Duodenal mucosa (tissue), 2 donors: ENCODE measurements at regions not wholly inside any gene's neighbourhood (a gene's known extent, or its start where the extent isn't known, plus 50 kb on each side); places are given as distances from the start of the nearest gene placed in this dataset.

Experiments used
- H3K27ac ChIP-seq: one replicate; pipeline ENCODE4 v1.7.0; 2013; ENCODE audit warnings: low read depth, low read length
- H3K27me3 ChIP-seq, 2 donors: one replicate each; pipeline ENCODE4 v1.7.0; 2013; ENCODE audit warnings: low read length in 2 of 2, control low read depth in 1 of 2; ENCODE audit not compliant: insufficient read depth in 2 of 2, control insufficient read depth in 1 of 2
- H3K36me3 ChIP-seq, 2 donors: one replicate each; pipeline ENCODE4 v1.7.0; 2013; ENCODE audit warnings: low read length in 2 of 2, control low read depth in 1 of 2; ENCODE audit not compliant: insufficient read depth in 2 of 2, control insufficient read depth in 1 of 2
- H3K4me1 ChIP-seq, 2 donors: one replicate each; pipeline ENCODE4 v1.7.0; 2013; ENCODE audit warnings: low read length in 2 of 2, control low read depth in 1 of 2; ENCODE audit not compliant: insufficient read depth in 2 of 2, control insufficient read depth in 1 of 2
- H3K4me3 ChIP-seq, 2 donors: one replicate each; pipeline ENCODE4 v1.7.0; 2013; ENCODE audit warnings: low read length in 2 of 2, low read depth in 1 of 2
- H3K9ac ChIP-seq, 2 donors: one replicate each; pipeline ENCODE4 v1.7.0; 2013; ENCODE audit warnings: low read length in 2 of 2, low read depth in 1 of 2
- H3K9me3 ChIP-seq, 2 donors: one replicate each; pipeline ENCODE4 v1.7.0; 2013; ENCODE audit warnings: low read length in 2 of 2, control low read depth in 1 of 2; ENCODE audit not compliant: control insufficient read depth in 1 of 2

DNA sequence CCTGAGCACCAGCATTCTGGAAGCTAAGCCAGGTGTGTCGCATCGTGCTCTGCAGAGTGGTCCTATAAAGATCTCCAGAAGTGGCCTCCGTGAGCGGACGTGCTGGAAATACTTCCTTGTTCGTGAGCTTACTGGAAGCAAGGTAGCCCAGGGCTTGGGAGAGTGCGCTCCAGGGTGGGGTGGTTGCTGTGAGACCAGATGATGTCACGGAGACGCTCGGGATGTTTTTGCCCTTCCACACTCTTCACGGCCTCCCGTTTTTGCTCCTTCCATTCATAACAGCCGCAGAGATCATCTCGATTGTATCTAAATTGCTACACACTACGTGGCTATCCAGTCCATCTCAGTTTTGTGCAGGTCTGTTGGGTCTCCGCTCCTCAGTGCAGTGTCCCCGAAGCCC, 373.4 kb downstream of the THBS2 start:
- Histone ChIP-seq H3K4me1 (peaks cover 5 to 6% of the 10 kb centered on the region in 2 donors), H3K9me3 (no peaks in the 10 kb centered on the region), H3K36me3 (no peaks in the 10 kb centered on the region), H3K27ac (no peak overlapping the region), H3K4me3 (no peak overlapping the region), H3K27me3 (peaks cover 0 to 3% of the 10 kb centered on the region in 2 donors), H3K9ac (no peak overlapping the region)

DNA sequence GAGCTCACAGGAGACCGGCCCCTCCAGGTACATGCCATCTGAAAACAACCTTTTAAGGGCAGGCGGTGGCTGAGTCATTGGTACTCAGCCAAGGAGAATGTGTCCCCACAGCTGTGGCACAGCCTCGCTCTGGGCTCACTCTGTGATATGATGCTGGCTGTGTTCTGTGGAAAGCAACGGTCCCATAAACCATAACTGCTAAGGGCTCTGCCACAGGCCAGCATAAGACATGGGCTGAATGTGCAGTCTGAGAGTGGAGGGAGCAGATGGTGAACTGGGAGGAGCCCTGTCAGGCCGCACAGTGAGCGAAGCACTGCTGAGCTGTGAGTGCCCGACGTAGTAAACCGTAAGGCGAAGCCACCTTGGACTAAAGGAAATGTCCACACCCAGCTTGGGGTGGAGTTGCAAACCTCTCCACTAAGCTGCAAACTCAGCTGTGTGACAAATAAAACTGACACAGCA, 375.8 kb downstream of the THBS2 start:
- Histone ChIP-seq H3K9me3 (no peaks in the 10 kb centered on the region), H3K36me3 (no peaks in the 10 kb centered on the region), H3K27ac (no peak overlapping the region), H3K9ac (no peak overlapping the region), H3K27me3 (peaks cover 0 to 3% of the 10 kb centered on the region in 2 donors), H3K4me3 (peak overlapping the region in 1 of 2 donors; percentile 32), H3K4me1 (peaks cover 5 to 6% of the 10 kb centered on the region in 2 donors)

DNA sequence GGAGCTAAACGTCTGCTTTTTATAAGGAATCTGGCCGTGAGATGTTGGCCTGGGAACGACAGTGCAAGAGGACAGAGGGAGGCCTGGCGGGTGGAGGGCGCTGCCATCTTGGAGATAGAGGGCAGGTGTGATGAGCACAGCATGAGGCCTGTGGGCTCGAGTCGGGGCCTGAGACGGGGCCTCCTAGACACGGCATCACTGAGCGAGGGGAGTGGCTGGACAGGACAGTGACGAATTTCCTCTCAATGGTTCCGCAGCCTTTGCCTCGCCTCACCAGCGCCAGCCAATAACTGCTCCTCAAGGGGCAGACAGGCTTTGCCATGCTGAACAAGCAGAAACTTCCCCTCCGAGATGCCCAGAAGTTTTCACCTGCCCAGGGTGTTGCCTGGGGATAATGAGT, 376.7 kb downstream of the THBS2 start:
- no peak overlapping the region for H3K27ac ChIP-seq
- H3K9me3 ChIP-seq: no peaks in the 10 kb centered on the region
- no peak overlapping the region for H3K4me3 ChIP-seq
- peaks cover 0 to 3% of the 10 kb centered on the region in 2 donors for H3K27me3 ChIP-seq
- no peak overlapping the region for H3K9ac ChIP-seq
- no peaks in the 10 kb centered on the region for H3K36me3 ChIP-seq
- peaks cover 5 to 6% of the 10 kb centered on the region in 2 donors for H3K4me1 ChIP-seq

DNA sequence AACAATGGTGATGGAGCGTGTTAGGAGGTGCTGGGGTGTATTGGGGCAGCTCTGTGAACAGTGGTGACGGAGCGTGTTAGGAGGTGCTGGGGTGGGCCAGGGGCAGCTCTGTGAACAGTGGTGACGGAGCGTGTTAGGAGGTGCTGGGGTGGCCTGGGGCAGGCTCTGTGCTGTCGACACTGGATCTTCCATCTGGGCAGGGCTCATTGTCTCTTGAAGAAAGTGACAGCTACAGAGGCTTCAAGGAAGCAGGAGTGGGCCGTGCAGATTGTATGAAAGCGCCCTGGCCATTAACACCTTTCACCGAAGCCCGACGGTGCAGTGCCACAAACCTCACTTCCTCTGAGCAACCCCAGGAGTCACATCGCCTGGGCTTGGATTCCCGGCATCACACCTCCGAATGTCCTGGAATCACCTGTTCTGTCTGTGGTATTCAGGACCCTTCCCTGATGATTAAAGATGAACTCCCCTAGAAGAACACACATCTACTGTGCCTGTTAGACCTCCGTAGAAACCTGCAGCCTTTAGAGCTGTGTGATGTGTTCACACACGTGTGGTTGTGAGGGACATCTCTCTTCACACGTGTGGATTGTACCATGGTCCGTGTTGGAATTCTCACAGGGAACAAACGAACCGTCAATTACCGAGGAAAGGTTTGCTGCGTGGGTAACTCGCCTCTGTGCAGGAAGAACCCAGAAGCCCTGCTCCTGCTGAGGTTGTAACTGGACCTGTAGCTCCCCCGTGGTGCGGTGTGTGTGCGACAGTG, 377.7 kb downstream of the THBS2 start:
- Histone ChIP-seq H3K9ac (no peak overlapping the region), H3K9me3 (no peaks in the 10 kb centered on the region), H3K27me3 (peaks cover 0 to 10% of the 10 kb centered on the region in 2 donors), H3K36me3 (no peaks in the 10 kb centered on the region), H3K27ac (no peak overlapping the region), H3K4me1 (peaks cover 6 to 10% of the 10 kb centered on the region in 2 donors), H3K4me3 (no peak overlapping the region)

DNA sequence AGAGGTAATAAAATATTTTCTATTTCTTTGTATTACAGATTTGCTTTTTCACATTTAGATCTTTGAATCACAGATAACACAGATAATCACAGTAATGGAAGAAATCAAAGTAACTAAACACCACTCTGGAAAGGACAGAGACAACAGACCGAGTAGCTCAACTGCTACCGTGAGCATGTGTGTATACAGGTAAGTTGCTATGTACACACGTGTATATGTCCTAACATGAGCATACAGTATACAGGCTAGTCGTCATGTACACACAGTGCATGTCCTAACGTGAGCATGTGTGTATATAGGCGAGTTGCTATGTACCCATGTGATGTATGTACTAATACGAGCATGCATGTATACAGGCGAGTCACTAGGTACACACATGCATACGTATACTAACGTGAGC, 379.0 kb downstream of the THBS2 start:
- Histone ChIP-seq H3K9ac (no peak overlapping the region), H3K27me3 (peaks cover 0 to 10% of the 10 kb centered on the region in 2 donors), H3K36me3 (no peaks in the 10 kb centered on the region), H3K9me3 (no peaks in the 10 kb centered on the region), H3K4me1 (peaks cover 6 to 10% of the 10 kb centered on the region in 2 donors), H3K4me3 (no peak overlapping the region), H3K27ac (no peak overlapping the region)

DNA sequence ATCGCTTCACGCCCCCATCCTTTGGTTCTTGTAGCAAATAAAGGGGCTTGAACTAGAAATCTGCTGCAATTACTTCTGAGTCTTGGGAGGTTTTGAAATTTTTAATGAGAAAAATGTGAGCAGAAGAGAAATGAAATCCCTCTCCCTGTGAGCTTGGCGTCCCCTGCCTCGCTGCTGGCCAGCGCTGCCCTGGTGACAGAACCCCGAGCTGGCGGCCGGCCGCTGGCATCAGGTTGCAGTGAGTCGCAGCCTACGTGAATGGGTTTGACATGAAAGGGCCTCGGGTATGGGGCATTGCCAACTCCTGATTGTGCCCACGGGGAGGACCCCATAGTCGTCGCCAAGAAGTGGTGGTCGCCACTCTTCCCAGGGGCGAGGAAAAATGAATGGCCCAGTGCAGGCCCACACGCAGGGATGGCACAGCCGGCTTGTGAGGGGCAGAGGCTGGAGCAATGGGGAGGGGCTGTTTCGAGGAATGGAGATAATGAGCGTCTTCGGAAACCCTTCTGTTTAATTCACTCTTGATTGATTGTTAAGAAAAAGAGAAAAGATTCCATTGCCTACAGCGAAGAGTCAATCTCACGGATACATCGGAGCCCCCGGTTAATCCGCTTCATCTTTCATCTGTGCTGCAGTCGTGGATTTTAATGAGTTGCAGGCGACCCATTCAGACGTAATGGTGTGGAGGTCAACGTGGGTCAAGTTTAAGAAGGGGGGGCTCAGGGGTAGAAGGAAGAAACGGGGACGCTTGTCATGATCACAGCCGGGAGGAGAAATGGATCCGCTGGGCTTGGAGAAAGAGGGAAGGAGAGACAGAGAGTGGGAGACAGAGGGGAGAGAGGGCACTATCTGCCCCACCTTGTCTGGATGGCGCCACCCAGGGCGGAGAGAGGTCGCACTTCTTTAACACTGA, 380.1 kb downstream of the THBS2 start:
- Histone ChIP-seq H3K9me3 (no peaks in the 10 kb centered on the region), H3K4me3 (no peak overlapping the region), H3K27me3 (peaks cover 0 to 10% of the 10 kb centered on the region in 2 donors), H3K27ac (no peak overlapping the region), H3K36me3 (no peaks in the 10 kb centered on the region), H3K9ac (no peak overlapping the region), H3K4me1 (peaks cover 6 to 10% of the 10 kb centered on the region in 2 donors)

DNA sequence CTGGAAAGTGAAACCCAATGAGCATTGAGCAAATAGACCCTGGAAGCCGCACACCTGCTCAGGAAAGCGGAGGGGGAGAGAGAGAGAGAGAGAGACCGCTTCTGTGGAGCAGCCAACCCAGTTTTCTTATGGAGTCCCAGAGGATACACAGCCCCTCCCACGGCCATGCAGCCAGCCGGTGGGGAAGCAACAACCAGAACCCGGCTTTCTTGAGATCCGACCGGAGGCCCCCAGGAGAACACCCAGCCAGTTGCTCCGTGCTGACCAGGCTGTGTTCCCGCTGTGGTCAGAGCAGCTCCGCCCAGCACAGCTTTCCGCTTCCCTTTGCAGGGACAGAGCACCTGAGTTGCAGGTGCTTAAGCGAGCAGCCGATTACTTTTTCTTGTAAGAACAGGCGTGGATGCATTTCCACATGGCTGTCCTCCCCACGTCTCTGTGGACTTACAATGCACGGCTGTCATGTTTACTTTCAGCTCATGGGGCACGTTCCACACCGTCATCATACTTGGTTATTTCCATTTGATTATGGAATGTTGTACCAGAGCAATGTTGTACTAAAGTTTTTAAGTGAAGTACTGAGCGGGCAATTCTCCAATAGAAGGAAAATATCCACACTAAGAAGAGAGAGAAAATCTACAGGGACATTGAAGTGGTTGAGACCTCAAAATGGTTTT, 381.9 kb downstream of the THBS2 start:
- no peak overlapping the region for H3K4me3 ChIP-seq
- H3K9me3 ChIP-seq: no peaks in the 10 kb centered on the region
- H3K4me1 ChIP-seq: peaks cover 0 to 5% of the 10 kb centered on the region in 2 donors
- H3K36me3 ChIP-seq: no peaks in the 10 kb centered on the region
- H3K27ac ChIP-seq: no peak overlapping the region
- H3K27me3 ChIP-seq: peaks cover 0 to 10% of the 10 kb centered on the region in 2 donors
- no peak overlapping the region for H3K9ac ChIP-seq

DNA sequence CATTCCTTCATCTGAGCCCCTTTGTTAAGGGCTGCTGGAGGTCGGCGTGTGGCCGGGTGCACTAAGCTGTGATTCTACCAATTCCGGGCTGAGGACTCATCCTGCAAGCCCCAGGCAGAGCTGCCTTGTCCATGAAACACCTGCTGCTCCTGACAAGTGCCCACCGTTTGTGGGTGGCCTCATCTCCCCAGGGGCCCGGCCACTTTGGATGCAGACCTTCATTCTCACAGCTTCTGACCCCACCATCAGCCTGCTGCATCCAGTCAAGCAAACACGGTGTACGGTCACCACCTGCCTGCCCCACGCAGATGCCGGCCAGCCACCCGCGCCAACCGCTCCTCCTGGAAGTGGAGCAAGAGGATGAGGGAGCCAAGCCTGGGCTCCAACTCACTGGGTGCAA, 382.7 kb downstream of the THBS2 start:
- Histone ChIP-seq H3K4me3 (no peak overlapping the region), H3K4me1 (peaks cover 0 to 5% of the 10 kb centered on the region in 2 donors), H3K36me3 (no peaks in the 10 kb centered on the region), H3K27me3 (peaks cover 0 to 7% of the 10 kb centered on the region in 2 donors), H3K27ac (no peak overlapping the region), H3K9ac (no peak overlapping the region), H3K9me3 (no peaks in the 10 kb centered on the region)

DNA sequence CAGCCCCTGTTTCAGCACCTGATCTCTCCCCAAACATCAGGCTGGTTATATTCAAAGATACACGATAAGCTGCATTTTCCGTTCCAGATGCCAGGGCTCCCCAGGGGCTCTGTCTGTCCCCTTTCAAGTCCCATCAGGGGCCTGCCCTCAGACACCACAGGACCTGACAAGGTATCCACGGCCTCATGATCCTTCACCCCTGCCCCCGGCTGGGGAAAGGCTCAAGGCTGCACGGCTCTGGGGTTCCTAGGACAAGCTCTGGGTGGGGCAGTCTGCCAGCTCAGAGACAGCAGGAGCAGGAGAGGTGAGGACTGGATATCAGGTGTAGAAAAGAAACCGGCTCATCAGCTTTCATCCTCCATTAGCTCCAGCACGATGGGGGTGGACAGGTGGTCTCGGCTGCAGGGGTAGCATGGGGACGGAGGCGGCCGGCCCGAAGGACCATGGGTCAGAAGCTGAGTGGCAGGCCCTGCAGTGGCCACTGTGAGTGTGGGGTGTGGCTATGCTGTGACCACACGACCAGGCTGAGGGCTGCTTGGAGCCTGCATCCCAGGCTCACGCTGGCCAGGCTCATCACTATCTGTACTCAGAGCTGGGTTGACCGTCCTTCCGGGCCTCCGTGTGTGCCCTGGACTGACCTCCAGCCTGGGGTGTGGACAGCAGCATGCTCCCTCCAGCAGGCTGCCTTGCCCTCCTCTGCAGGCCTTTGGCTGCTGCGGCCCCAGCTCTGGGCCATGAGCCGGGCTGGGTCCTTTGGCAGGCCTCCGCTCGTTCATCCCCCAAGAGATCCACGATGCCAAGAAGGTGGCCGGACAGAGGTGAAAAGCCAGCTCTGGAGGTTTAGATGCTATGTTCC, 386.2 kb downstream of the THBS2 start:
- Histone ChIP-seq H3K9me3 (no peaks in the 10 kb centered on the region), H3K4me3 (no peak overlapping the region), H3K36me3 (no peaks in the 10 kb centered on the region), H3K27ac (no peak overlapping the region), H3K27me3 (peaks cover 0 to 7% of the 10 kb centered on the region in 2 donors), H3K9ac (no peak overlapping the region), H3K4me1 (peaks cover 0 to 5% of the 10 kb centered on the region in 2 donors)
